ENCODE measurements at regions not wholly inside any gene's neighbourhood (a gene's known extent, or its start where the extent isn't known, plus 50 kb on each side); places are given as distances from the start of the nearest gene placed in this dataset.

GRCh38 chr10:25101461-25102146, 73.2 kb upstream of the GPR158 start:
- no peak overlapping the region for H3K9ac ChIP-seq (ENCODE audit: insufficient read depth, low read length)
- TF ChIP-seq, protein P1, sequence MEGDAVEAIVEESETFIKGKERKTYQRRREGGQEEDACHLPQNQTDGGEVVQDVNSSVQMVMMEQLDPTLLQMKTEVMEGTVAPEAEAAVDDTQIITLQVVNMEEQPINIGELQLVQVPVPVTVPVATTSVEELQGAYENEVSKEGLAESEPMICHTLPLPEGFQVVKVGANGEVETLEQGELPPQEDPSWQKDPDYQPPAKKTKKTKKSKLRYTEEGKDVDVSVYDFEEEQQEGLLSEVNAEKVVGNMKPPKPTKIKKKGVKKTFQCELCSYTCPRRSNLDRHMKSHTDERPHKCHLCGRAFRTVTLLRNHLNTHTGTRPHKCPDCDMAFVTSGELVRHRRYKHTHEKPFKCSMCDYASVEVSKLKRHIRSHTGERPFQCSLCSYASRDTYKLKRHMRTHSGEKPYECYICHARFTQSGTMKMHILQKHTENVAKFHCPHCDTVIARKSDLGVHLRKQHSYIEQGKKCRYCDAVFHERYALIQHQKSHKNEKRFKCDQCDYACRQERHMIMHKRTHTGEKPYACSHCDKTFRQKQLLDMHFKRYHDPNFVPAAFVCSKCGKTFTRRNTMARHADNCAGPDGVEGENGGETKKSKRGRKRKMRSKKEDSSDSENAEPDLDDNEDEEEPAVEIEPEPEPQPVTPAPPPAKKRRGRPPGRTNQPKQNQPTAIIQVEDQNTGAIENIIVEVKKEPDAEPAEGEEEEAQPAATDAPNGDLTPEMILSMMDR (conservative IDR thresholded peaks at IDR 0.05 in 1 of 2, IDR thresholded peaks at IDR 0.05 in 1 of 2; ENCODE audit: low read depth in 1 of 2, low read length in 2 of 2), result no peak
- no peak for TF ChIP-seq EZH2 (IDR thresholded peaks at IDR 0.05; ENCODE audit: low read length, missing control alignments)
- H3K79me2 ChIP-seq (ENCODE audit: control insufficient read depth, insufficient read depth, low read length), result no peaks in the 10 kb centered on the region
- no peaks in the 10 kb centered on the region for H3K4me1 ChIP-seq (ENCODE audit: control insufficient read depth, extremely low read depth, insufficient read depth, low read length)
- H2AFZ ChIP-seq (ENCODE audit: low read length), result no peak overlapping the region
- H3K27me3 ChIP-seq (ENCODE audit: control insufficient read depth, insufficient read depth, low read length), result no peaks in the 10 kb centered on the region
- H4K20me1 ChIP-seq (ENCODE audit: control insufficient read depth, extremely low read depth, insufficient read depth, low read length), result no peaks in the 10 kb centered on the region
- DNase-seq (ENCODE audit: low read depth in 2 of 2), result peak in 1 of 2 donors; percentile 10
- no peak overlapping the region for H3K4me2 ChIP-seq (ENCODE audit: extremely low read depth, insufficient read depth, low read length)
- H3K36me3 ChIP-seq (ENCODE audit: control insufficient read depth, insufficient read depth, low read length), result no peaks in the 10 kb centered on the region
- H3K4me3 ChIP-seq (replicated peaks in 1 of 4; ENCODE audit: control extremely low read depth in 1 of 4, insufficient read depth in 1 of 4, low read depth in 3 of 4, low read length in 4 of 4), result no peak overlapping the region
- no peaks in the 10 kb centered on the region for H3K9me3 ChIP-seq (ENCODE audit: control insufficient read depth, insufficient read depth, low read depth, low read length)
- H3K27ac ChIP-seq (ENCODE audit: insufficient read depth, low read length), result no peak overlapping the region

DNA sequence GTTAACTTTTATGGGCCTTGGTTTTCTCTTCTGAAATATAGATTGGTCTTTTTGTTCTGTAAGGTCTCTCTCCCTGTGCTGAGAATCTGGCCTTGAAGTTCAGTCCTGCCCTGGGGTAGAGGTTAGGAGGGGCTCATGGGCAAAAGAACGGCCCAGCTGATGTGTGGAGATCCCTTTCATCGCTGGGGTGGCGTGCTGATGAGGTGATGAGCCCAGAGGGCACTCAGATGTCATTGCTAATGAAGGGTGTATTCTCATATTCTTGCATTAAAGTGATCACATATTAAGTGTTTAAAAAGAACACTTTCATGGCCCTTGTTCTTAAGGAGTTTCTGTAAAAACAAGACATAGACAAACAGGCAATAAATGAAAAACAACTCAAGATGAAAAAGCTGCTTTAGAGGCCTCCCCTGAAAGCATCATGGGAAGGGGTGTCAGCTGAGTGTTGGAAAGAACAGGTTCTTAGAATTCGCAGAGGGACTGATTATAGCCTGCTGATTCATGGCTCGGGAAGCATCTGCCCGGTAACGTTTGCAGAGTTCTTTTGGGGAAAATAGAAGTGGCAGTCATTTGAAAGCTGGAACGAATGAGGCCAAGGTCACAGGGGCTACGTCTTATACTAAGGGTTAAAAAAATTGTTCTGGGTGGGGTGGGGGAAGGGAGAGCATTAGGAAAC, 72.5 kb upstream of the GPR158 start:
- no peaks in the 10 kb centered on the region for H3K27me3 ChIP-seq (ENCODE audit: control insufficient read depth, insufficient read depth, low read length)
- DNase-seq (ENCODE audit: low read depth in 2 of 2), result no peak
- H3K36me3 ChIP-seq (ENCODE audit: control insufficient read depth, insufficient read depth, low read length), result no peaks in the 10 kb centered on the region

GRCh38 chr10:25103703-25104102, 71.1 kb upstream of the GPR158 start:
- Histone ChIP-seq H3K4me1 (ENCODE audit: control insufficient read depth, extremely low read depth, insufficient read depth, low read length) (no peaks in the 10 kb centered on the region), H4K20me1 (ENCODE audit: control insufficient read depth, extremely low read depth, insufficient read depth, low read length) (no peaks in the 10 kb centered on the region), H3K36me3 (ENCODE audit: control insufficient read depth, insufficient read depth, low read length) (no peaks in the 10 kb centered on the region), H3K79me2 (ENCODE audit: control insufficient read depth, insufficient read depth, low read length) (no peaks in the 10 kb centered on the region), H3K27me3 (ENCODE audit: control insufficient read depth, insufficient read depth, low read length) (no peaks in the 10 kb centered on the region), H3K9me3 (ENCODE audit: control insufficient read depth, insufficient read depth, low read depth, low read length) (no peaks in the 10 kb centered on the region), H3K4me2 (ENCODE audit: extremely low read depth, insufficient read depth, low read length) (no peak overlapping the region), H3K9ac (ENCODE audit: insufficient read depth, low read length) (no peak overlapping the region), H3K4me3 (replicated peaks in 1 of 4; ENCODE audit: control extremely low read depth in 1 of 4, insufficient read depth in 1 of 4, low read depth in 3 of 4, low read length in 4 of 4) (no peak overlapping the region), H2AFZ (ENCODE audit: low read length) (no peak overlapping the region), H3K27ac (ENCODE audit: insufficient read depth, low read length) (no peak overlapping the region)
- TF ChIP-seq, protein P1 (conservative IDR thresholded peaks at IDR 0.05 in 1 of 2, IDR thresholded peaks at IDR 0.05 in 1 of 2; ENCODE audit: low read depth in 1 of 2, low read length in 2 of 2), result no peak
- no peak for TF ChIP-seq EZH2 (IDR thresholded peaks at IDR 0.05; ENCODE audit: low read length, missing control alignments)
- DNase-seq (ENCODE audit: low read depth in 2 of 2), result no peak

More for the DNA sequence above, 72.5 kb upstream of the GPR158 start:
- no peaks in the 10 kb centered on the region for H4K20me1 ChIP-seq (ENCODE audit: control insufficient read depth, extremely low read depth, insufficient read depth, low read length)
- no peaks in the 10 kb centered on the region for H3K79me2 ChIP-seq (ENCODE audit: control insufficient read depth, insufficient read depth, low read length)
- no peak overlapping the region for H3K4me2 ChIP-seq (ENCODE audit: extremely low read depth, insufficient read depth, low read length)
- H3K27ac ChIP-seq (ENCODE audit: insufficient read depth, low read length), result no peak overlapping the region
- H3K9me3 ChIP-seq (ENCODE audit: control insufficient read depth, insufficient read depth, low read depth, low read length), result no peaks in the 10 kb centered on the region
- H3K9ac ChIP-seq (ENCODE audit: insufficient read depth, low read length), result no peak overlapping the region
- TF ChIP-seq, protein P1 (conservative IDR thresholded peaks at IDR 0.05 in 1 of 2, IDR thresholded peaks at IDR 0.05 in 1 of 2; ENCODE audit: low read depth in 1 of 2, low read length in 2 of 2), result no peak
- H3K4me3 ChIP-seq (replicated peaks in 1 of 4; ENCODE audit: control extremely low read depth in 1 of 4, insufficient read depth in 1 of 4, low read depth in 3 of 4, low read length in 4 of 4), result no peak overlapping the region
- no peak overlapping the region for H2AFZ ChIP-seq (ENCODE audit: low read length)
- H3K4me1 ChIP-seq (ENCODE audit: control insufficient read depth, extremely low read depth, insufficient read depth, low read length), result no peaks in the 10 kb centered on the region
